PC-3 (cell line): ENCODE measurements at regions not wholly inside any gene's neighbourhood (a gene's known extent, or its start where the extent isn't known, plus 50 kb on each side); places are given as distances from the start of the nearest gene placed in this dataset.

ENCODE experiments used
- ATAC-seq: fragments of 200-7000 bp; cut with Tn5 transposase; 2 replicates; pipeline ENCODE4 v1.9.1; 2020; ENCODE audit warnings: mild to moderate bottlenecking, moderate library complexity
- BruUV-seq: library from RNA; stranded (reverse); fragments of 400-500 nt; replicated peaks from 2 replicates; lab custom pipeline; 2021; lab: Mats Ljungman, UMichigan
- CTCF ChIA-PET: fragments of 300-600 bp; sonication (Branson Sonifier 250); formaldehyde crosslinking; loops from one replicate; lab custom pipeline; 2022; ENCODE audit warnings: antibody characterized with exemption; lab: Charles Lee
- POLR2A ChIA-PET: fragments of 300-600 bp; sonication (Branson Sonifier 250); formaldehyde crosslinking; loops from one replicate; lab custom pipeline; 2022; ENCODE audit warnings: antibody characterized with exemption; ENCODE audit not compliant: unreplicated experiment; lab: Charles Lee
- DNase-seq: peaks from one replicate; pipeline ENCODE4 v3.0.0-alpha.2; 2015
- H2AFZ ChIP-seq: fragments of 300-600 bp; sonication (generic); 2 replicates; pipeline ENCODE4 v1.6.0; 2016; ENCODE audit warnings: antibody characterized with exemption, low read length
- H3F3A ChIP-seq: fragments of 300-600 bp; sonication (generic); one replicate; pipeline ENCODE4 v1.6.0; 2017; ENCODE audit warnings: antibody characterized with exemption, low read length, control low read depth, mild to moderate bottlenecking; ENCODE audit not compliant: unreplicated experiment
- H3K27ac ChIP-seq: fragments of 300-600 bp; sonication (generic); 2 replicates; pipeline ENCODE4 v1.5.1; 2016; ENCODE audit warnings: mild to moderate bottlenecking, low read length
- H3K27me3 ChIP-seq: fragments of 300-600 bp; sonication (generic); 2 replicates; pipeline ENCODE4 v1.6.1; 2016; ENCODE audit warnings: low read length, mixed read lengths
- H3K36me3 ChIP-seq: fragments of 300-600 bp; sonication (generic); 2 replicates; pipeline ENCODE4 v1.6.1; 2016; ENCODE audit warnings: low read depth, mixed run types, low read length, mixed read lengths
- H3K4me1 ChIP-seq: fragments of 300-600 bp; sonication (generic); 2 replicates; pipeline ENCODE4 v1.5.1; 2016; ENCODE audit warnings: low read length; ENCODE audit not compliant: insufficient read depth
- H3K4me2 ChIP-seq: fragments of 300-600 bp; sonication (generic); 2 replicates; pipeline ENCODE4 v1.6.0; 2016; ENCODE audit warnings: low read length
- H3K4me3 ChIP-seq: fragments of 300-600 bp; sonication (generic); 2 replicates; pipeline ENCODE4 v1.5.1; 2016; ENCODE audit warnings: mild to moderate bottlenecking, low read length, mixed read lengths
- H3K79me2 ChIP-seq: fragments of 300-600 bp; sonication (generic); 2 replicates; pipeline ENCODE4 v1.6.1; 2017; ENCODE audit warnings: low read length, mixed read lengths
- H3K9ac ChIP-seq: fragments of 300-600 bp; sonication (generic); 2 replicates; pipeline ENCODE4 v1.6.0; 2016; ENCODE audit warnings: mild to moderate bottlenecking, low read length
- H3K9me2 ChIP-seq: fragments of 300-600 bp; sonication (generic); replicated peaks from 2 replicates; pipeline ENCODE4 v1.6.1; 2016; ENCODE audit warnings: mixed run types, low read length, mixed read lengths
- H3K9me3 ChIP-seq: fragments of 300-600 bp; sonication (generic); 2 replicates; pipeline ENCODE4 v1.6.1; 2016; ENCODE audit warnings: low read length, mixed read lengths
- H4K20me1 ChIP-seq: fragments of 300-600 bp; sonication (generic); 2 replicates; pipeline ENCODE4 v1.6.1; 2016; ENCODE audit warnings: low read length, mixed read lengths
- EZH2 ChIP-seq: fragments of 300-600 bp; sonication (generic); IDR thresholded peaks from one replicate; pipeline ENCODE4 v1.6.1; 2017; ENCODE audit warnings: antibody characterized with exemption, mild to moderate bottlenecking, low read length; ENCODE audit not compliant: unreplicated experiment
- EZH2phosphoT487 ChIP-seq: fragments of 300-600 bp; sonication (generic); IDR thresholded peaks from 2 replicates; pipeline ENCODE4 v1.6.1; 2018; ENCODE audit warnings: mild to moderate bottlenecking, antibody characterized with exemption, low read length, borderline replicate concordance
- intact Hi-C: fragments of 100-400 bp; cut with micrococcal nuclease; formaldehyde crosslinking; loops from 2 replicates; pipeline ENCODE4 v1.9.0; 2023
- TF ChIP-seq, protein P1 (sequence below): fragments of 300-600 bp; sonication (generic); conservative IDR thresholded peaks from 2 replicates; pipeline ENCODE4 v1.5.1; 2017; ENCODE audit warnings: antibody characterized with exemption, low read depth, mild to moderate bottlenecking, low read length

DNA sequence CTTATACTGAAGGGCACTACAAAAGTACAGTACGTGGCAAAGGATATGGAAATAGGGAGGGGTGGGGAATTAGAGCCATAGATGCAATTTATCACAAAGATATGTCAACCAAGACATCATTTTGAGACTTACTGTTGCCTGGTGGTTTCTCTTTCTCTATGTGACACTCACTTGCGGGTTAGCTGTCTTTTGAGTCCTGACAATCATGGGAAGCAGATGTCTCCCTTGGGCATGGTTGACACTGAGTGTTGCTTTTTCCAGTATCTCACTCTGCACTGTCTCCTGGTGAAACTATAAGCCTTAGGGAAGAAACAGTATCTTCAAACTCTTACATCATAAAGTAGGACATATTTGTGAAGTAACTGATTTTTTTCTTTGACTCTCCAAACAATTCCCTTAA is 383.5 kb upstream of the LCORL start:
- CTCF ChIA-PET: no interaction called here
- Histone ChIP-seq H3K27ac (no peak overlapping the region), H3K9me2 (no peaks in the 10 kb centered on the region), H3K4me2 (no peak overlapping the region), H3K27me3 (peaks cover 10% of the 10 kb centered on the region; the same call in 1 of the 2 replicates), H3K79me2 (no peaks in the 10 kb centered on the region), H3K9ac (no peak overlapping the region), H2AFZ (no peak overlapping the region), H3F3A (no peaks in the 10 kb centered on the region), H3K9me3 (no peaks in the 10 kb centered on the region), H3K4me1 (no peaks in the 10 kb centered on the region), H4K20me1 (no peaks in the 10 kb centered on the region), H3K4me3 (no peak overlapping the region), H3K36me3 (no peaks in the 10 kb centered on the region)
- no peak for ATAC-seq
- TF ChIP-seq, protein P1, sequence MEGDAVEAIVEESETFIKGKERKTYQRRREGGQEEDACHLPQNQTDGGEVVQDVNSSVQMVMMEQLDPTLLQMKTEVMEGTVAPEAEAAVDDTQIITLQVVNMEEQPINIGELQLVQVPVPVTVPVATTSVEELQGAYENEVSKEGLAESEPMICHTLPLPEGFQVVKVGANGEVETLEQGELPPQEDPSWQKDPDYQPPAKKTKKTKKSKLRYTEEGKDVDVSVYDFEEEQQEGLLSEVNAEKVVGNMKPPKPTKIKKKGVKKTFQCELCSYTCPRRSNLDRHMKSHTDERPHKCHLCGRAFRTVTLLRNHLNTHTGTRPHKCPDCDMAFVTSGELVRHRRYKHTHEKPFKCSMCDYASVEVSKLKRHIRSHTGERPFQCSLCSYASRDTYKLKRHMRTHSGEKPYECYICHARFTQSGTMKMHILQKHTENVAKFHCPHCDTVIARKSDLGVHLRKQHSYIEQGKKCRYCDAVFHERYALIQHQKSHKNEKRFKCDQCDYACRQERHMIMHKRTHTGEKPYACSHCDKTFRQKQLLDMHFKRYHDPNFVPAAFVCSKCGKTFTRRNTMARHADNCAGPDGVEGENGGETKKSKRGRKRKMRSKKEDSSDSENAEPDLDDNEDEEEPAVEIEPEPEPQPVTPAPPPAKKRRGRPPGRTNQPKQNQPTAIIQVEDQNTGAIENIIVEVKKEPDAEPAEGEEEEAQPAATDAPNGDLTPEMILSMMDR: no peak
- TF ChIP-seq EZH2: no peak
- TF ChIP-seq EZH2phosphoT487: no peak
- intact Hi-C loops: no loop called here
- no peak for DNase-seq
- POLR2A ChIA-PET: no interaction called here
- no TSS peak for BruUV-seq

DNA sequence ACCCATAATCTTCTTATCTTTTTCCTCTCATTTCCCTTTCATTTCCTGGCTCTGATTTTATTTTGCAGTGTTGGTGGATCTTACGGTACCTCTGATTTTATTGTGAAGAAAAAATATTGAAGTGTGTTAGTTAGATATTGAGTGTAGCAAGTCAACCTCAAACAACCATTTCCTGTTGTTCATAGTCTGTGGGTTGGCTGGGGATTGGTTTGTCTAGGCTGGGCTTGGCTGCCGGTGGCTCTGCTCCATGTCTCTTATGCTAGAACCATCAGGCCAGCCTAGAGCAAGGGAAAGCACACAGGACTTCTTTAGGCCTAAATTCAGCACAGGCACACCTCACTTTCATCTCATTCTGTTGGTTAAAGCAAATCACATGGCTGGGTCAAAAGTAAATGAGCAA is 383.1 kb upstream of the LCORL start:
- DNase-seq: no peak
- H3K79me2 ChIP-seq: no peaks in the 10 kb centered on the region
- H2AFZ ChIP-seq: no peak overlapping the region
- H3K27me3 ChIP-seq: peaks cover 10% of the 10 kb centered on the region; the same call in 1 of the 2 replicates
- H3K9me2 ChIP-seq: no peaks in the 10 kb centered on the region
- no peak overlapping the region for H3K9ac ChIP-seq
- no peak overlapping the region for H3K4me3 ChIP-seq
- H4K20me1 ChIP-seq: no peaks in the 10 kb centered on the region
- ATAC-seq: no peak
- intact Hi-C loops: no loop called here
- H3F3A ChIP-seq: no peaks in the 10 kb centered on the region
- H3K27ac ChIP-seq: no peak overlapping the region
- no peaks in the 10 kb centered on the region for H3K4me1 ChIP-seq
- H3K4me2 ChIP-seq: no peak overlapping the region
- no peaks in the 10 kb centered on the region for H3K9me3 ChIP-seq
- no TSS peak for BruUV-seq
- POLR2A ChIA-PET: no interaction called here
- TF ChIP-seq EZH2 (no peak), EZH2phosphoT487 (no peak)
- TF ChIP-seq, protein P1: no peak
- CTCF ChIA-PET: no interaction called here
- H3K36me3 ChIP-seq: no peaks in the 10 kb centered on the region

DNA sequence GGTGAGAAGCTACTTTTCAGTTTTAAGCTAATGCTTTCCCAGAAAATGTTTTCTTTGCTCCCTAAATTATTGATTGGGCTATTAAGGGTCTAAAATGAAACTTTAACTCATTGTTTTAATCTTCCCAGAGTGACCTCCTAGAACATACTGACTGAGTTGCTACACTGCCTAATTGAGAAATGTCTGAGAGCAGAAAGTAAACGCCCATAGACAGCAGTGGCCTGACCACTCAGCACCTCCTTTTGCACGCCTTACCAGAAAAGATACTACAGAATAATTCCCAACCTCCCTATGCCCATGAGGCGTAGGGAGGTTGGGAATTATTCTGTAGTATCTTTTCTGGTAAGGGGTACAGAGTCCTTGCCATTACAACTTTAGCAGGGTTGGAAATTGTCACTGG is 381.8 kb upstream of the LCORL start:
- H3K27me3 ChIP-seq: peaks cover 10% of the 10 kb centered on the region; the same call in 1 of the 2 replicates
- H4K20me1 ChIP-seq: no peaks in the 10 kb centered on the region
- ATAC-seq: no peak
- H3K4me1 ChIP-seq: no peaks in the 10 kb centered on the region
- no TSS peak for BruUV-seq
- no peaks in the 10 kb centered on the region for H3K79me2 ChIP-seq
- H3K9me2 ChIP-seq: no peaks in the 10 kb centered on the region
- no peak overlapping the region for H3K9ac ChIP-seq
- no peak overlapping the region for H2AFZ ChIP-seq
- no peaks in the 10 kb centered on the region for H3K9me3 ChIP-seq
- CTCF ChIA-PET: no interaction called here
- H3F3A ChIP-seq: no peaks in the 10 kb centered on the region
- POLR2A ChIA-PET: no interaction called here
- no peak for DNase-seq
- no peaks in the 10 kb centered on the region for H3K36me3 ChIP-seq
- H3K4me3 ChIP-seq: no peak overlapping the region
- intact Hi-C loops: no loop called here
- no peak overlapping the region for H3K27ac ChIP-seq
- no peak overlapping the region for H3K4me2 ChIP-seq
- TF ChIP-seq, protein P1: no peak
- TF ChIP-seq EZH2phosphoT487 (no peak), EZH2 (no peak)
